SK-N-MC (cell line): ENCODE measurements at regions not wholly inside any gene's neighbourhood (a gene's known extent, or its start where the extent isn't known, plus 50 kb on each side); places are given as distances from the start of the nearest gene placed in this dataset.
"Not testable (repeated sequence)": the region's sequence is repeated elsewhere in the genome, so short reads cannot be mapped to it uniquely, and the experiment has no call there.

Experiments used
- DNase-seq: peaks from one replicate; pipeline ENCODE4 v3.0.0-alpha.2; 2011; ENCODE audit warnings: low read depth, low spot score
- H3K27ac ChIP-seq: fragments of 200-600 bp; sonication (generic); 2 replicates; pipeline ENCODE4 v1.5.1; 2016; ENCODE audit warnings: mixed run types
- H3K36me3 ChIP-seq: fragments of 200-600 bp; sonication (generic); 2 replicates; pipeline ENCODE4 v1.6.1; 2017; ENCODE audit warnings: antibody characterized with exemption, low read length, mixed read lengths; ENCODE audit not compliant: insufficient read depth
- H3K4me3 ChIP-seq: fragments of 200-600 bp; sonication (generic); 2 replicates; pipeline ENCODE4 v1.5.1; 2016
- H3K9ac ChIP-seq: fragments of 200-600 bp; sonication (generic); 2 replicates; pipeline ENCODE4 v1.8.0; 2017; ENCODE audit warnings: mixed run types, mixed read lengths; ENCODE audit not compliant: insufficient read length
- H3K9me3 ChIP-seq: fragments of 200-600 bp; sonication (generic); 2 replicates; pipeline ENCODE4 v1.6.1; 2017; ENCODE audit warnings: low read depth, mild to moderate bottlenecking, antibody characterized with exemption, low read length, moderate library complexity, mixed read lengths
- EZH2 ChIP-seq: fragments of 200-600 bp; sonication (generic); IDR thresholded peaks from one replicate; pipeline ENCODE4 v1.6.1; 2017; ENCODE audit warnings: antibody characterized with exemption
- FOXP2 ChIP-seq: optimal IDR thresholded peaks from 2 replicates; pipeline ENCODE3; 2011; ENCODE audit warnings: mild to moderate bottlenecking, moderate library complexity; ENCODE audit not compliant: insufficient read depth; ENCODE audit errors: extremely low read length, control extremely low read depth
- POLR2AphosphoS5 ChIP-seq: IDR thresholded peaks from 2 replicates; pipeline ENCODE4 v1.6.1; 2012; ENCODE audit warnings: mild to moderate bottlenecking, low read depth, low read length, borderline replicate concordance

- no peak for DNase-seq
- H3K27ac ChIP-seq: no peak overlapping the region
- no peak for TF ChIP-seq POLR2AphosphoS5
- no peak for TF ChIP-seq FOXP2
- no peak for TF ChIP-seq EZH2
- no peak overlapping the region for H3K4me3 ChIP-seq
- H3K9me3 ChIP-seq: no peaks in the 10 kb centered on the region
- H3K36me3 ChIP-seq: no peaks in the 10 kb centered on the region
- H3K9ac ChIP-seq: no peak overlapping the region
Measured at GRCh38 chr10:117492504-117492903, 50.0 kb upstream of the EMX2 start.

GRCh38 chr10:117488004-117488403 is 54.5 kb upstream of the EMX2 start:
- DNase-seq: no peak
- Histone ChIP-seq H3K27ac (no peak overlapping the region), H3K36me3 (no peaks in the 10 kb centered on the region), H3K4me3 (no peak overlapping the region), H3K9me3 (no peaks in the 10 kb centered on the region), H3K9ac (no peak overlapping the region)
- TF ChIP-seq POLR2AphosphoS5 (no peak), EZH2 (no peak), FOXP2 (no peak)

GRCh38 chr10:117486606-117487005 is 55.9 kb upstream of the EMX2 start:
- no peak overlapping the region for H3K9ac ChIP-seq
- H3K4me3 ChIP-seq: no peak overlapping the region
- H3K27ac ChIP-seq: no peak overlapping the region
- H3K36me3 ChIP-seq: no peaks in the 10 kb centered on the region
- no peaks in the 10 kb centered on the region for H3K9me3 ChIP-seq
- no peak for DNase-seq
- TF ChIP-seq EZH2 (no peak), FOXP2 (no peak), POLR2AphosphoS5 (no peak)

DNA sequence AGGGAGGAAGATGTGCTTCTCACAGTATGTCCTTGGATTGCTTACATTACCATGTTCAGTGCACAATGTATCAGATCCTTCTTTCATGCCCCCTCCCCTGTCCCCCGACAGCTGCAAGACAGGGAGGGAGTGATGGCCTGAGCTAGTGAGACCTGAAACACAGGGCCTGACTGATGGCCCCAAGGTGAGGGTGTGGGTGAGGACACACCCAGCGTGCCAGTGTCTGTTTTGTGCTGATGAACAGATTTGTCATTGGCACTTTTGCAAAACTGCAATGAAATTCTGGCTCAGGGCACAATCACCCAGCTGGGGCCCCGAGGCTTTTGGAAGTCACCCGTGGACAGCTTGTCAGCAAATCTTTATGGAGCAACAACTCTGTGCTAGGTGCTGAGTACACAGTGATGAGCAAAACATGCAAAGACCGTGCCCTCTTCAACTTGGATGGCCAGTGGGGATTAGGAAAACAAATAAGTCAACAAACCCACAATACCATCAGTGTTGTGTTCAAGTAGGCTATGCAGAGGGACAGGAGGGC is 59.4 kb upstream of the EMX2 start:
- H3K36me3 ChIP-seq: no peaks in the 10 kb centered on the region
- H3K9me3 ChIP-seq: no peaks in the 10 kb centered on the region
- no peak overlapping the region for H3K27ac ChIP-seq
- no peak overlapping the region for H3K4me3 ChIP-seq
- DNase-seq: no peak
- H3K9ac ChIP-seq: no peak overlapping the region
- TF ChIP-seq FOXP2: no peak
- TF ChIP-seq POLR2AphosphoS5: no peak
- no peak for TF ChIP-seq EZH2

GRCh38 chr10:117481011-117481410 is 61.5 kb upstream of the EMX2 start:
- not testable (repeated sequence) for H3K9me3 ChIP-seq, DNase-seq, H3K4me3 ChIP-seq, H3K9ac ChIP-seq, H3K27ac ChIP-seq, H3K36me3 ChIP-seq

DNA sequence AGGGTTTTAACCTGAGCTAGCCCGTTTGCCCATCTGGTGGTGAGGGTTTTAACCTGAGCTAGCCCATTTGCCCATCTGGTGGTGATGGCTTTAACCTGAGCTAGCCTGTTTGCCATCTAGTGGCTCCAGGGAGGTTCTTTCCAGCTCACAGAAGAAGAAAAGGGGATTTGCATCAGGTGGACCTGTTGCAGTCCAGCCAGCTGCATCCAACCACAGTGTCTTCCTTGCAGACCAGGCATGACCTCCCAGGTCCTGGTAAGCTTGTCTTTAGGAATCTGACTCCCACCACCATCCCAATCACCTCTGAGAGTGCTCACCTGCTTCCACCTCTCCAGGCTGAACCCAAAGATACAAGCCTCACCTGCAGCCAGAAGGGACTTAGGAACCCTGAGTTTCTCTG is 62.4 kb upstream of the EMX2 start:
- H3K27ac ChIP-seq: no peak overlapping the region
- no peak for DNase-seq
- no peaks in the 10 kb centered on the region for H3K9me3 ChIP-seq
- H3K36me3 ChIP-seq: no peaks in the 10 kb centered on the region
- TF ChIP-seq EZH2 (no peak), FOXP2 (no peak), POLR2AphosphoS5 (no peak)
- no peak overlapping the region for H3K9ac ChIP-seq
- H3K4me3 ChIP-seq: no peak overlapping the region

- no peak overlapping the region for H3K9ac ChIP-seq
- no peak overlapping the region for H3K4me3 ChIP-seq
- no peaks in the 10 kb centered on the region for H3K36me3 ChIP-seq
- H3K9me3 ChIP-seq: no peaks in the 10 kb centered on the region
- TF ChIP-seq POLR2AphosphoS5: no peak
- no peak for TF ChIP-seq FOXP2
- TF ChIP-seq EZH2: no peak
- DNase-seq: no peak
- H3K27ac ChIP-seq: no peak overlapping the region
Measured at GRCh38 chr10:117477961-117478670, 64.4 kb upstream of the EMX2 start.

- H3K36me3 ChIP-seq: no peaks in the 10 kb centered on the region
- no peak overlapping the region for H3K4me3 ChIP-seq
- no peak for TF ChIP-seq FOXP2
- no peak for TF ChIP-seq EZH2
- H3K9ac ChIP-seq: no peak overlapping the region
- no peaks in the 10 kb centered on the region for H3K9me3 ChIP-seq
- no peak overlapping the region for H3K27ac ChIP-seq
- DNase-seq: no peak
Measured at GRCh38 chr10:117477211-117477947, 65.2 kb upstream of the EMX2 start.

DNA sequence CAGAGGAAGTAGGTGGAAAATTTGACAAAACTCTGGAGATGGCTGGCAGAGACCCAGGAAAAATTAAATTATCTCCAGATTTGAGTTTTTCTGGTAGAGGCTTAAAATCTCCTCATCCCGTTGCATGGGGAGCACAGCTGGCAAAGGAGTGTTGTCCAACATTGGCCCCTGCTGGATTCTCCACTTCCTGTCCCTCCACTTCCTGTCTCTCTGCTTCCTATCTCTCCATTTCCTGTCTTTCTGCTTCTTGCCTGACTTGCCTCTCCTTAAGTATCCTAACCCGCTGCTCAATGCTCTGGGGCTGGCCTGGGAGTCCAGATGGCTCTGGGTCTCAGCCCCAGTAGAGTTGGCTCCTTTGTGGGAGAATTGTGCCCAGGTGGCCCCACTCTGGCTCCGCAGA is 65.8 kb upstream of the EMX2 start:
- H3K9me3 ChIP-seq: no peaks in the 10 kb centered on the region
- no peak overlapping the region for H3K27ac ChIP-seq
- no peak overlapping the region for H3K9ac ChIP-seq
- TF ChIP-seq POLR2AphosphoS5 (no peak), EZH2 (no peak), FOXP2 (no peak)
- H3K36me3 ChIP-seq: no peaks in the 10 kb centered on the region
- H3K4me3 ChIP-seq: no peak overlapping the region
- DNase-seq: no peak

- no peak for DNase-seq
- no peaks in the 10 kb centered on the region for H3K36me3 ChIP-seq
- no peak overlapping the region for H3K9ac ChIP-seq
- H3K4me3 ChIP-seq: no peak overlapping the region
- no peaks in the 10 kb centered on the region for H3K9me3 ChIP-seq
- TF ChIP-seq EZH2: no peak
- TF ChIP-seq POLR2AphosphoS5: no peak
- no peak for TF ChIP-seq FOXP2
- H3K27ac ChIP-seq: no peak overlapping the region
Measured at GRCh38 chr10:117476281-117476680, 66.3 kb upstream of the EMX2 start.
